ENCODE measurements at regions not wholly inside any gene's neighbourhood (a gene's known extent, or its start where the extent isn't known, plus 50 kb on each side); places are given as distances from the start of the nearest gene placed in this dataset.

DNA sequence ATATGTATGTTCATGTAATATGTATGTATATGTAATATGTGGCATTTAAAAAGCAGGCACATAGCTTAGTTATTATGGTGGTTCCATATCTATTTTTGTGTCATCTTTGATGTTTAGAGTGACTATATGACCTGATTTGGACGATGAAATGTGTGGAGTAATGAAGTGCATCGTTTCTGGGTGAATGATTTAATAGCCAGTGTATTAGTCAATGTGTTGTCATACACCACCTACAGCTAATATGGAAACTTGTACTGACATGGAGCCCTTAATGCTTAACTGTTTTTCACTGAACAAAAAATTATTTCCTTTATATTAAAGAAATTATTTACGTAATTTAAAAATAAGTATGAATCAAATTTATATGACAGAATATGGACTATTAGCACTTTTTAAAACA is 292.3 kb upstream of the FSTL5 start:
- TF ChIP-seq, protein P1, sequence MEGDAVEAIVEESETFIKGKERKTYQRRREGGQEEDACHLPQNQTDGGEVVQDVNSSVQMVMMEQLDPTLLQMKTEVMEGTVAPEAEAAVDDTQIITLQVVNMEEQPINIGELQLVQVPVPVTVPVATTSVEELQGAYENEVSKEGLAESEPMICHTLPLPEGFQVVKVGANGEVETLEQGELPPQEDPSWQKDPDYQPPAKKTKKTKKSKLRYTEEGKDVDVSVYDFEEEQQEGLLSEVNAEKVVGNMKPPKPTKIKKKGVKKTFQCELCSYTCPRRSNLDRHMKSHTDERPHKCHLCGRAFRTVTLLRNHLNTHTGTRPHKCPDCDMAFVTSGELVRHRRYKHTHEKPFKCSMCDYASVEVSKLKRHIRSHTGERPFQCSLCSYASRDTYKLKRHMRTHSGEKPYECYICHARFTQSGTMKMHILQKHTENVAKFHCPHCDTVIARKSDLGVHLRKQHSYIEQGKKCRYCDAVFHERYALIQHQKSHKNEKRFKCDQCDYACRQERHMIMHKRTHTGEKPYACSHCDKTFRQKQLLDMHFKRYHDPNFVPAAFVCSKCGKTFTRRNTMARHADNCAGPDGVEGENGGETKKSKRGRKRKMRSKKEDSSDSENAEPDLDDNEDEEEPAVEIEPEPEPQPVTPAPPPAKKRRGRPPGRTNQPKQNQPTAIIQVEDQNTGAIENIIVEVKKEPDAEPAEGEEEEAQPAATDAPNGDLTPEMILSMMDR (conservative IDR thresholded peaks at IDR 0.05 in 1 of 2, IDR thresholded peaks at IDR 0.05 in 1 of 2; ENCODE audit: low read depth in 1 of 2, low read length in 2 of 2): no peak
- no peak for TF ChIP-seq EZH2 (IDR thresholded peaks at IDR 0.05; ENCODE audit: low read length, missing control alignments)
